Calu3 (cell line): ENCODE measurements at regions not wholly inside any gene's neighbourhood (a gene's known extent, or its start where the extent isn't known, plus 50 kb on each side); places are given as distances from the start of the nearest gene placed in this dataset.

ENCODE experiments used
- BruUV-seq: library from RNA; stranded (reverse); fragments of 400-500 nt; replicated peaks from 2 replicates; lab custom pipeline; 2021; lab: Mats Ljungman, UMichigan
- CTCF ChIA-PET: fragments of 300-600 bp; sonication (Branson Sonifier 250); formaldehyde crosslinking; loops from one replicate; lab custom pipeline; 2022; ENCODE audit warnings: antibody characterized with exemption; lab: Charles Lee
- DNase-seq: peaks from one replicate; pipeline ENCODE4 v3.0.0; 2022
- H3K27ac Mint-ChIP-seq: one replicate; pipeline ENCODE4 v1.8.0; 2022; ENCODE audit warnings: mixed read lengths; ENCODE audit not compliant: unreplicated experiment
- H3K27me3 Mint-ChIP-seq: one replicate; pipeline ENCODE4 v1.8.0; 2022; ENCODE audit warnings: mixed read lengths; ENCODE audit not compliant: unreplicated experiment
- H3K36me3 Mint-ChIP-seq: one replicate; pipeline ENCODE4 v1.8.0; 2022; ENCODE audit warnings: mild to moderate bottlenecking, moderate library complexity, mixed read lengths; ENCODE audit not compliant: insufficient read depth, unreplicated experiment
- H3K4me1 Mint-ChIP-seq: one replicate; pipeline ENCODE4 v1.8.0; 2022; ENCODE audit warnings: mild to moderate bottlenecking, low read depth, mixed read lengths; ENCODE audit not compliant: unreplicated experiment
- H3K4me3 Mint-ChIP-seq: one replicate; pipeline ENCODE4 v1.8.0; 2022; ENCODE audit warnings: mild to moderate bottlenecking, low read depth, moderate library complexity, mixed read lengths; ENCODE audit not compliant: unreplicated experiment
- H3K9me3 Mint-ChIP-seq: one replicate; pipeline ENCODE4 v1.8.0; 2022; ENCODE audit warnings: low read depth, mixed read lengths; ENCODE audit not compliant: unreplicated experiment
- CTCF ChIP-seq: fragments of 200-600 bp; IDR thresholded peaks from one replicate; pipeline ENCODE4 v1.8.0; 2022; ENCODE audit warnings: antibody characterized with exemption; ENCODE audit not compliant: unreplicated experiment
- intact Hi-C: fragments of 100-400 bp; cut with micrococcal nuclease; formaldehyde crosslinking; loops from one replicate; pipeline ENCODE4 v1.10.0; 2022; ENCODE audit not compliant: unreplicated experiment

DNA sequence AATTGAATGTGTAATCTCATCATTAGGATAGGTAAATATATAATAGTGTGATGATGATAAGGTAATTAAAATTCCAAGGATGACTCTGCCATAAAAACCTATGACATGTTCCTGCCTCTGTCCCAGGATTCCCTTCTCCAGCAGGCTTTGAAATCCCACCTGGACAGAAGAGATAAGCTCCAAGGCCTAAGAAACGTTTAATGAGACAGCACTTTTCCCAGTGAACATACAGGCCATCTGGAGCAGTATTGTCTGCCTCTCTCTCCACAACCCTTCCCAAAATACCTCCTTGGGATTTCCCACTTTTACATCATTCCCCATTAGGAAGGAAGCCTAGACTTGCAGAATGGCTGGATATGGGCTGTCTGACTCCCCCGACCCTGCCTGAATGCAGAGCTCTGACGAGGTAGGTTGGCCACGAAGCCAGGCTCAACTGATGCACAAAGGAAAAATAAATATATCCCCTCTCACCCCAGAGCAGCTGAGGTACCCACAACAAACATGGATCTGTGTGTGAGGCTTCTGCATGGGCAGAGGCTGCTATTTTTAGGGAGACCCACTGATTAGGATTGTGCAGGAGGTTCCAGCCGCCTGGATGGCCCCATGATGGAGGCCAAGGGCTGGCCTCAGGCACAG, 71.0 kb downstream of the TMPRSS5 start:
- Mint-ChIP-seq H3K36me3 (no peaks in the 10 kb centered on the region), H3K27ac (no peak overlapping the region), H3K9me3 (peaks cover 7% of the 10 kb centered on the region), H3K4me3 (no peak overlapping the region), H3K4me1 (no peaks in the 10 kb centered on the region), H3K27me3 (no peaks in the 10 kb centered on the region)
- no peak for DNase-seq
- intact Hi-C loops, result no loop called here
- no TSS peak for BruUV-seq
- no peak for TF ChIP-seq CTCF
- CTCF ChIA-PET, result no interaction called here

DNA sequence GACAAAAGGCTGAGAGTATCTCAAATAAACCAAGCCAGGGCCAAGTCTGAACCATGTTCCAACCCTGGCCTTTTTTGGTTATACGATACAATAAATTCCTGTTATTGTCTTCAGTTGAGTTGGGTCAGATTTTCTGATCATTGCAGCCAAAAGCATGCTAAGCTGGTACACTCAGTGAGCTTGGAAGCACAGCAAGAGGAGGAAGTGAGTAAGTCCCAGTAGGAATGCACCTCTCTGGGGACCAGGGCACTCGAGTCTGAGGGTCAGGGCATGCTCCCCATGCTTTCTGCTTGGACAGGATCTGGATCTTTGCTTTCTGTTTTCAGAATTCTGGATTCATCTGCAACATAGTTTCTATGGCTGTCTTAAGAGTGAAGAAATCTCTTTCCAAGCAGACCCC, 73.1 kb downstream of the TMPRSS5 start:
- CTCF ChIA-PET, result no interaction called here
- no peaks in the 10 kb centered on the region for H3K36me3 Mint-ChIP-seq
- no peaks in the 10 kb centered on the region for H3K27me3 Mint-ChIP-seq
- TF ChIP-seq CTCF, result no peak
- intact Hi-C loops, result no loop called here
- no TSS peak for BruUV-seq
- H3K4me3 Mint-ChIP-seq, result no peak overlapping the region
- no peaks in the 10 kb centered on the region for H3K4me1 Mint-ChIP-seq
- no peak for DNase-seq
- H3K9me3 Mint-ChIP-seq, result peaks cover 4% of the 10 kb centered on the region
- no peak overlapping the region for H3K27ac Mint-ChIP-seq

GRCh38 chr11:113629562-113629961, 76.5 kb downstream of the TMPRSS5 start:
- intact Hi-C loops, result no loop called here
- CTCF ChIA-PET, result no interaction called here
- H3K4me1 Mint-ChIP-seq, result no peaks in the 10 kb centered on the region

DNA sequence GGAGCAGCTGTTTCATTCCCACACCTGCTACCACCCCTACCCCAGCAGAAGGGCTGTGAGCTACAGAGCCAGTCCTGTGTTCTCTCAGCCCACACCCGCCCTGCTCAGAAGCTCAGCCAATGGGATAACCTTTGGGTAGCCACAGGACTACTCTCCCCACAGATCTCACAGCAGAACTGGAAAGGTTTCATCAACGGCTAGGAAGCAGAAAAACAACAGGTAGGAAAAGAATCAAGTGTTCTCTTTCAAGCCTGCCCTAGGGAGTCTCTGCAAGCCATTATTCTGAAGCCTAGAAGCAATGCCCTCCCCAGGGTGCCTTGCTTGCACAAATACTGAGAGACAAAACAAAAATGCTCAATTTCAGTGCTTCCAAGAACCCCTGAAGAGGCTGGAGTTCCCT, 77.2 kb downstream of the TMPRSS5 start:
- BruUV-seq, result no TSS peak
- H3K4me3 Mint-ChIP-seq, result no peak overlapping the region
- no peak overlapping the region for H3K27ac Mint-ChIP-seq
- no peak for DNase-seq
- intact Hi-C loops, result no loop called here
- no peaks in the 10 kb centered on the region for H3K36me3 Mint-ChIP-seq
- H3K27me3 Mint-ChIP-seq, result no peaks in the 10 kb centered on the region
- TF ChIP-seq CTCF, result no peak
- no peaks in the 10 kb centered on the region for H3K9me3 Mint-ChIP-seq
- CTCF ChIA-PET, result no interaction called here
- no peaks in the 10 kb centered on the region for H3K4me1 Mint-ChIP-seq

More at GRCh38 chr11:113629562-113629961, 76.5 kb downstream of the TMPRSS5 start:
- no peak overlapping the region for H3K4me3 Mint-ChIP-seq
- H3K36me3 Mint-ChIP-seq, result no peaks in the 10 kb centered on the region
- DNase-seq, result no peak
- no peaks in the 10 kb centered on the region for H3K27me3 Mint-ChIP-seq
- H3K27ac Mint-ChIP-seq, result no peak overlapping the region
- no peaks in the 10 kb centered on the region for H3K9me3 Mint-ChIP-seq
- BruUV-seq, result no TSS peak
- TF ChIP-seq CTCF, result no peak
